Omental fat pad (tissue), 3 donors: ENCODE measurements at regions not wholly inside any gene's neighbourhood (a gene's known extent, or its start where the extent isn't known, plus 50 kb on each side); places are given as distances from the start of the nearest gene placed in this dataset.

Experiments used
- ATAC-seq: fragments of 150-250 bp; one replicate; pipeline ENCODE4 v1.9.1; 2016; ENCODE audit warnings: mild to moderate bottlenecking, moderate library complexity; ENCODE audit not compliant: low FRiP score
- DNase-seq: peaks from one replicate; pipeline ENCODE4 v3.0.0-alpha.2; 2019; ENCODE audit warnings: low spot score
- CTCF ChIP-seq, 3 donors: fragments of 450-650 bp; IDR thresholded peaks; one replicate each; pipeline ENCODE4 v1.5.1; 2016 to 2017; ENCODE audit warnings: antibody characterized with exemption in 3 of 3, mild to moderate bottlenecking in 3 of 3, moderate library complexity in 2 of 3

DNA sequence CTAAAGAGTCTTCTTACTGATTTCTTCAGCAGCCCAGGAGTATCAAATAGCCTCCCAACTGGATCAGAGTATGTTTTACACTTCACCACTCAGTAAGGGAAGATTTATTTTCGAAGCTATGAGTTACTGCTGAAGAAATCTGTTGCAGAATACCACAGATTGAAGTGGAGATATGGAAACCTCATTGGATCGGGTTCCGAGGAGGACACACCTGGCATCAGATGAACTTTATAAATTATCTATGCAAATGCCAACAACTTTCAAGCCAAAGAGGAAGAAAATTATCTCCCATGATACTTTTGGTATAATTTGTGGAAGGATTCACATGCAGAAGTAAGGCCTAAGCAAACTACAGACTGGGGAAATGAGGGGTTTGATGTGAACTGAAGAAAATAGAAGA lies 515.9 kb upstream of the NDST4 start:
- ATAC-seq: no peak
- no peak for TF ChIP-seq CTCF (IDR thresholded peaks at IDR 0.05)

DNA sequence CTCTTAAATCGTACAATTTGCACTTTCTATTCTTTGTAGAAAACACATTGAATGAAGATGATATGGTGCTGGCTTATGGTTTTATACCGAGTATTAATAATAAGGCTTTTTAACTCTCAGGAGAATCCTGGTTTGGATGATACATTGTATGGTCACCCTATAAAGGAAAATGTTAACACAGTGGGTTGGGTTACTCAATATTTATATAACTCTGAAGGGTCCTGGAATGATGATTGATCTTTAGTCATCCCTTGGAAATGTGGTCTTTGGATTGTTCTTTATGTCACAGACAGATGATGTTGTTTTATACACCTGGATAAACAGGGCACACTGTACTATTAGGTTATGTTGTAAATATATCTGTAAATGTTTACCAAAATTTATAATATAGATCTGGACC lies 496.2 kb upstream of the NDST4 start:
- TF ChIP-seq CTCF (IDR thresholded peaks at IDR 0.05): no peak
- no peak for DNase-seq
- ATAC-seq: no peak

More for the DNA sequence above, 515.9 kb upstream of the NDST4 start:
- DNase-seq: no peak

- ATAC-seq (no peak), DNase-seq (no peak)
- TF ChIP-seq CTCF (IDR thresholded peaks at IDR 0.05): no peak
These were observed 493.9 kb upstream of the NDST4 start for GRCh38 chr4:115607311-115607710.

DNA sequence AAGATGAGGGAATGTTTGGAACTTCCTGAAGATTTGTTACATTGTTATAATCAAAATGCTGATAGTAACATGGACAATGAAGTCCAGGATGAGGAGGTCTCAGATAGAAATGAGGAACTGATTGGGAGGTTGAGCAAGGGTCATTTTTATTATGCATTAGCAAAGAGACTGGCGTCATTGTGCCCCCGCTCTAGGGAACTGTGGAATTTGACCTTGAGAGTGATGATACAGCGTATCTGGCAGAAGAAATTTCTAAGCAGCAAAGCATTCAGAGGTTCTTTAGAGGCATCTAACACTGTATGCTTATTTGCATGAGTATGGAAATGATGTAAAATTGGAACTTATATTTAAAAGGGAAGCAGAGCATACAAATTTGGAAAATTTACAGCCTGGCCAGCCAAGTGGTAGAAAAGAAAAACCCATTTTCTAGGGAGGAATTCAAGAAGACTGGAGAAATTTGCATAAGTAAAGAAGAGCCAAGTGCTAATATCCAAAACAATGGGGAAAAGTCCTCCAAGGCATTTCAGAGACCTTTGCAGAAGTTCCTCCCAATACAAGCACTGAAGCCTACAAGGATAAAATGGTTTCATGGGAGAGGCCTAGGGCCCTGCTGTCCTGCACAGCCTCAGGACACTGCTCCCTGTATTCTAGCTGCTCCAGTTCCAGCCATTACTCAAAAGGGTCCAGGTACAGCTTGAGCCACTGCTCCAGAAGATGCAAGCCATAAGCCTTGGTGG lies 483.0 kb upstream of the NDST4 start:
- ATAC-seq (no peak), DNase-seq (no peak)
- TF ChIP-seq CTCF (IDR thresholded peaks at IDR 0.05): no peak

GRCh38 chr4:115580901-115581300 lies 467.5 kb upstream of the NDST4 start:
- DNase-seq: no peak
- TF ChIP-seq CTCF (IDR thresholded peaks at IDR 0.05): no peak
- ATAC-seq: no peak

- DNase-seq (no peak), ATAC-seq (no peak)
- TF ChIP-seq CTCF (IDR thresholded peaks at IDR 0.05): no peak
These were observed 462.4 kb upstream of the NDST4 start for GRCh38 chr4:115575851-115576250.

- no peak for TF ChIP-seq CTCF (IDR thresholded peaks at IDR 0.05)
These were observed 449.1 kb upstream of the NDST4 start for GRCh38 chr4:115562506-115562905.

More at GRCh38 chr4:115562506-115562905, 449.1 kb upstream of the NDST4 start:
- ATAC-seq: no peak
- no peak for DNase-seq
